ENCODE measurements at regions not wholly inside any gene's neighbourhood (a gene's known extent, or its start where the extent isn't known, plus 50 kb on each side); places are given as distances from the start of the nearest gene placed in this dataset.

- TF ChIP-seq POLR2A (IDR thresholded peaks at IDR 0.05; ENCODE audit: extremely low read depth, insufficient read length) = no peak
- TF ChIP-seq CTCF (IDR thresholded peaks at IDR 0.05; ENCODE audit: low read depth, low read length) = no peak
- TF ChIP-seq, protein P1, sequence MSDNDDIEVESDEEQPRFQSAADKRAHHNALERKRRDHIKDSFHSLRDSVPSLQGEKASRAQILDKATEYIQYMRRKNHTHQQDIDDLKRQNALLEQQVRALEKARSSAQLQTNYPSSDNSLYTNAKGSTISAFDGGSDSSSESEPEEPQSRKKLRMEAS (IDR thresholded peaks at IDR 0.05; ENCODE audit: low read depth, low read length) = no peak
- TF ChIP-seq MYC (IDR thresholded peaks at IDR 0.05; ENCODE audit: low read depth, low read length) = no peak
Measured at GRCh38 chr4:164358400-164358799, 395.5 kb upstream of the SMIM31 start.

Data from NB4 (cell line).